GM21390 (cell line): ENCODE measurements at regions not wholly inside any gene's neighbourhood (a gene's known extent, or its start where the extent isn't known, plus 50 kb on each side); places are given as distances from the start of the nearest gene placed in this dataset.

ENCODE experiments used
- ATAC-seq: cut with Tn5 transposase; IDR thresholded peaks from one replicate; pipeline ENCODE4 v1.9.1; 2021; ENCODE audit not compliant: unreplicated experiment

DNA sequence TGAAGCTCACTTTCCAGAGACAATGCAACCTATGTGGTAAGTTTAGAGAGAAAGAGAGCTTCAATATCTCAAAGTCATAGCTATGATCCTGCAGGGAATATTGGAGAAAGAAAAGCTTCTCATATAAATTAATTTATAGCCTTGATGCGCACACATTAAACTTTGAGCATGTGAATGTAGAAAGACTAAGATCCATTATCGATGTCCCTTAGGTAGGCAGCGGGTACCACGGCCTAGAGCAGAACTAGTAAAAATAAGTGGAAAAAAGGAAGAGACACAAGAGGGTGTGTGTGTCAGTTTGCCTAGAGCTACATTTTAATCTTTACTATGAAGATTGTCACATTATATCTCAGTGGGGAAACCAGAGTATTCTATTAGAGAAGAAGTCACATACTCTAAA is 685.6 kb downstream of the AMY1C start:
- ATAC-seq: no peak

DNA sequence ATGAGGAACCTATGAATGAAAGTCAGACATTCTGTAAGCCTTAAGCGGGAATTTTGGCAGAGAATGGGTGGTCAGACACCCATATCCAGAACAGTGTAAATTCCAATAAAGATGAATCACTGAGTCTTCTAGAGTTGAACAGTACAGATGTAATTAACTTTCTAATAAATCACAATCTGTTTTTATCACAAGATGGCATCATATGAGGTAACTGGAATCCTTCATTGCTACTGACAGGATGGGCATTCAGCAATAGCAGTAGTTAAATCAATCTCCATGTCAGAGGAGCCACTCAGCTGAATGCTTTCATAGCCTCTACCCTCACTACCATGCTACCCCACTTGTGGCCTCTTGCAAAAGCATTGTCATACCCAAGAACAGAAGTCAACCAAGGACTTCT is 690.3 kb downstream of the AMY1C start:
- ATAC-seq: no peak

DNA sequence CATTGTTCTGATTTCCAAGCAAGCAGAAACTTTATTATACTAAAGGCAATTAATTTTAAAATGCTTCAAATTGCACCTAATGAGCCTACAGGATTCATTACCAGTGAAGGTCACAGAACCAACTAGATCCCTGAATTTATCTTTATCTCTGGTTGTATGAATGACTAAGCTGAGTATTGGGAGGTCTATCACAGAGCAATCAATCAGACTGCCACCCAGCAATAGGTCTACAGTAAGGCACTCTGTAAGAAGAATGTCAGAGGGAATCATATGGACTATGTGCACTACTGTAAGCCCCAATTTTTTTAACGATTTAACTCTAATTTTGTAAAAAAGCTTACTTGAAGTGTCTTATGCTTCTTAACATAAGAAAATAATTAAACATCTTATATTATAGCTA is 707.0 kb downstream of the AMY1C start:
- ATAC-seq: no peak

DNA sequence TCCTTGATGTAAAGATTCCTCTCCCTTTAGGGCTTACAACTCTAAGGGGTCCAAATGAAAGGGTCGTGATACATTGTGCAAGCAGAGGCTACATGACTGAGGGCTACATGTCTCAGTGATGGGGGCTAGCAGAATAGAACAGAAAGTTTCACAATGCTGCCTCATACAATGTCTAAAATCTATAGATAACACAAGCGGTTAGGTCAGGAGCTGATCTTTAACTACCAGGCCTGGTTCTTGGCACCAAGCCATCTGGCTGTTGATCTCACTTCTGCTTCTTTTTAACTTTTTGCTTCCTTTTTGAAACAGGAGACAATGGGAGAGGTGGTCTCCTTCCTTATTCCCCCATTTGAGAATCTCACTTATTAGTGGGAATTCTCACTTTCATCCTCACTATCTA is 710.2 kb downstream of the AMY1C start:
- no peak for ATAC-seq

DNA sequence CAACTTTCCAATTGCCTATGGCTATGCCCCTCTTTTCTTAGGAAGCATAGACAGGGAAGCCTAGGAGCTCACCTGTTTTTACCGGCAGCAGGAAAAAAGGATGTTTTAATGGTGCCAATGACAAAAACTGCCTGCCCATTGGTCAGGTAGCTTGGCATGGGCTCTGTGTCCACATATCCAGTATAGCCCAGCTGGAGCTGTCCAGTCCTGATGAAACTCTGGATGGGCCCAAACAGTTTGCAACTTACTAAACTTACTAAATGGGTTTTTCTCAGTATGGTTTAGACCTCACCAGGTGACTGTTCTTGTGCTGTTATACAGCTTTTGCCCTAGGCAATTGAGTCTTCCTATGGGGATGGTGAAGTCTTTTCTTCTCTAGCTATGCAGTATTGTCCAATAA is 711.2 kb downstream of the AMY1C start:
- ATAC-seq: no peak

DNA sequence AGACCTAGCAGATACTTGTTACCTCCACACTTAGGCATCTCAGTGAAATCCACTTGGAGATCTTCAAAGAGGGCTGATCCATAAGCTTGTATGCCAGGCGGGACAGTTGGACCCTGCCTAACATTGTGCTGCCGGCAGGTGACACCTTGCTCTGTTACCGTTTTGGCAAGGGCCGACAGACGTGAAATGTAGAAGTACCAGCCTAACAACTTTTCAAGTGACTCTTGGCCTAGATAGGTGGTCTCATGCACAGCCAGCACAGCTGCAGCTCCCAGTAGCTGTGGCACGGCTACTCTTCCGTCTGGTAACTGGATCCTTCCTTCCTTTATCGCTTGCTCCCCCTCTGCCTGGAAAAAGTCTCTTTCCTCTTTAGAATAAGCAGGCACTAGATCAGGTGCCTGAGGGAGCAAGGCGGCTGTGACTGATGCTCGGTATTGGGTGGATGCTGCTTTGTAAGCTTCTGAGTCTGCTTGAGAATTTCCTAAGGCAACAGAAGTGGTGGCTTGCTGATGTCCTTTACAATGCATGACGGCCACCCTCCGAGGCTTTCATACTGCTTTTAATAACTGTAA is 713.5 kb downstream of the AMY1C start:
- ATAC-seq: no peak

DNA sequence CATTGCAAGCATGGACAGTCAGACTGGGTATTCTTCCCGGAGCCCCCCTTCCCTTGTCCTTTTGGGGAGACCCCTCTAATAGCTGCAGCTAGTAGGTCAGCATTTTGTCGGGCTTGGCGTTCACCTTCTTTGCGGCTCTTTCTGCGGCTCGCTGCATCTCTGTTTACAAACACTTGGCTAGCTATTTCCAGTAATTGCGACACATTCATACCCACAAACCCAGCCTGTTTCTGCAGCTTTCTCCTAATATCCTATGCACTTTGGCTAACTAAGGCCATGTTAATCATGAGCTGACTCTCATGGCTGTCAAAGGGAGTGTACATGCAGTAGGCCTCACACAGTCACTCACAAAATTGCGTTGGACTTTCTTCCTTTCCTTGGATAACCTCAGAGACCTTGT is 716.4 kb downstream of the AMY1C start:
- no peak for ATAC-seq

DNA sequence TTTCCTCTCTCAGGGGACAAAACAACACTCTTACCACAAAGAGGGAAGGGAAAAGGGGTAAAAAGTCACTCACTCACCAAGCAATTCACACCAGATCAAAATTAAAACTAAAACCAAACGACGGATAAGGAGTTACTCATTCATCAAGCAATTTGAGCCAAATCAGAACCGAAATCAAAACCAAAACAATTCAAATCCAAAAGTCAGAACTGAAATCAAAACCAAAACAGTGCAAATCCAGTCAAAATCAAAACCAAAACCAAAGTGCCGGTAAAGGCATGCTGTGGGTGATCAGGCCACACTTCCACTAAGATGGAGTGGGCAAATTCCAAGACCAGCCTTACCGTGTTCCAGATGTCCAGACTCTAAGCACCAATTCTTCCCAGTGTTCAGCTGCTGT is 717.9 kb downstream of the AMY1C start:
- ATAC-seq: peak; percentile 69

DNA sequence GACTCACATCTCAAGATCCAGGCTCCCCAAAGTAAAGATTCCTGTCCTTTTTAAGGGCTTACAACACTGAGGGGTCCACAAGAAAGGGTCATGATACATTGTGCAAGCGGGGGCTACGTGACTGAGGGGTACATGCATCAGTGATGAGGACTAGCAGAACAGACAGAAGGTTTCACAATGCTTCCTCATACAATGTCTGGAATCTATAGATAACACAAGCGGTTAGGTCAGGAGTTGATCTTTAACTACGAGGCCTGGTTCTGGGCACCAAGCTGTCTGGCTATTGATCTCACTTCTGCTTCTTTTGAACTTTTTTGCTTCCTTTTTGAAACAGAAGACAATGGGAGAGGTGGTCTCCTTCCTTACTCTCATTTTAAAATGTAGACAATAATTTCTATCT is 718.6 kb downstream of the AMY1C start:
- no peak for ATAC-seq

DNA sequence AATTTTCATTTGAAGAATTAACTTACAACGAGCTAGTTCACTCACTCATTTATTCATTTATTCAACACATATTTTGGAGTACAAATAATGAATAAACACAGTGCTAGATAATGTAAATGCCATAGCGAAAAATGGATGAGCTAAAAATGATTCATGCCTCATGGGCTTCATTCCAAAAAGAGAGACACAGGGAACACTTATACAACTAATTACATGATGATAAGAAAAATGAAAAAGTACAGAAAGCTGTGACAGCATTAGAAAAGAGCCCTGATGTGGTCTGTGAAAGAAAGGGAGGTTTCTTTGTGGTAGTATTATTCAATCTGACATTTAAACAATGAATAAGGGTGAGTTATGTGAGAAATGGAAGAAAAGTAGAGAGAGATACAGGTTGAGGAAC is 726.4 kb downstream of the AMY1C start:
- ATAC-seq: no peak

DNA sequence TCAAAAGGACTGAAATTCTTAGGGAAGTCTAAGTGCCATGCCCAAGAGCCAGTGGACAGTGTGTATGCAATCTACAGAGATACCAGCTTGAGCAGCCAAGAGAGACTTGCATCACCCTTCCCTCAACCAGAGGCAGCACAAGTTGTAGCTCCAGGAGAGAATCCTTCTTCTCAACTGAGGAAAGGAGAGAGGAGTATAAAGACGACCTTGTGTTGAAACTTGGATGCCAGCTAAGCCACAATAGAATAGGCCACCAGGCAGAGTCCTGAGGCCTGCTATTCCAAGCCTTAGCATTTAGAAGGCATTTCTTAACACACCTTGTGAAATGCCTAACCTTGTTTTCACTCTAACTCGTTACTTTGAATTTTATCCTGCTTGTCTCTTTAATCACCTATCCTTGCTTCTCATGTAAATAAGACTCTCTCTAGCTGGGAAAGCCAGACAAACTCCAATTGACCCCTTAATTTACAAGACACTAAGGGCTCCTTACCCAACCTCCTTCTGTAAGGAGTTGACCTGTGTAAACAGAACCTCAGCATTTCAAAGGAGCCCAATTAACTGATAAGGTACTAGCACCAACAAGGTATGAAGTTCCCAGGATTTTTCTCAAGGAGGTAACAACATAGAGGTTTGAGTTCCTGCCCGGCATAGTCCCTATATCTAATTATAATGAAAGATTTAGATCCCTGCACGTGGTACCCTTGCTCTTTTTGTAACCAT is 738.8 kb downstream of the AMY1C start:
- no peak for ATAC-seq

DNA sequence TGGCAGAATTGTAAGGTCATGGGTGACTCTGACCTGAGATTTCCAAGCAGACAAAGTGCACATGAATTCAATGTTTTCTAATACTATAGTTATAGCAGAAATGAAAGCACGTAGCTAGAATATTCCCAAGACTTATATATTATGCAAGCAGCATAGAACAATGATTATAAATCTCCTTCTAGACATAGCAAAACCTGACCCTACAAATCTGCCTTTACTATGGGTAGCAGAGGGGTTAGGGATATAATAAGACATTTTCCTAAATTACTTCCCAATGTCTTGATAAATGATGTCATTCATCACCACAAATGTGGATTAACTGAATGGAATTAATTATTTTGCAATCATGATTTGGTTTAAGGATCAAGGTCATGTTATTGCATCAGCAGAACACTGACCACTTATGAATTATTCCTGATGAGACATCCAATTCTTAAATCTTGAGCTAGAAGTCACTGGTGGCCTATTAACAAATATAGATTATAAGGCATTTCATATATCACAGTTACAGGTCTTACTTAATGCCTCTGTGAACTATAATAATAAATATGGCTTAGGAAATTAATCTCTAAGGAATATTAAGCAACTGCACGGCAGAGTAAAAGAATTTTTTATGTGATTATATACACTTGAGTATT is 776.6 kb downstream of the AMY1C start:
- ATAC-seq: no peak

DNA sequence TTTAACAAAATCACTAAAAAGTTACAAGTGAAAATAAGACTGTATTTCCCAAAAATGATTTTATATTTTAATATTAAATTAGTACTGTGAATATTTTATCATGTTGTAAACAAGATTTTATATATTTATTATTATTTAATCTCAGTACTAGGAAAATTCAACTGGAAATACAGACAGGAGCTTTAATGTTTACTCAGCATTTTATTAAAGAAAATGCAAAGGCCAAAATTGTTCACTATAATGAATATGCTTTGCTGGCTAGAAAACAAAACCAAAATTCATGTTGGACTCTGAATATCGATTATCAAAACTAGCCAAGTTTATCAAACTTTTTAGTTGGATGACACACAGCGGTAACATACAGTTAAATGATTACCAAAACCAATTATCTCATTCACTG is 782.3 kb downstream of the AMY1C start:
- ATAC-seq: no peak

DNA sequence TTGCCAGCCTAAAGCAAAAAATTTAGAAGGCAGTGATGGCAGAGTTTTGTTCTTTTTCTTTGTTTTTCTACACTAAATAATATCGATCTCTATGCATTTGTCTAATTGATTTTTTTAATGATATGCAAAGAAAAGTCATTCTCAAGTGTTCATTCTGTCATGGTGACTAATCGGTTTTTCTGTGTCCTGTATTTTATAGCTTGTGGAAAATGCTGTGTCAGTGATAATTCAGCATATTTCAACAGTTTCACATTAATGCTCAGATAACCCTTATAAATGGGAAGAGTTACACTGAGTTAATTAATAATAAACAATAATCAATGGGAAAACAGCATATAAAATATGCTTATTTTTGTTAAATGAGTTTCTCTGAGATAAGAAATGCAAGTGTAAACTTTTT is 824.9 kb downstream of the AMY1C start:
- ATAC-seq: no peak

DNA sequence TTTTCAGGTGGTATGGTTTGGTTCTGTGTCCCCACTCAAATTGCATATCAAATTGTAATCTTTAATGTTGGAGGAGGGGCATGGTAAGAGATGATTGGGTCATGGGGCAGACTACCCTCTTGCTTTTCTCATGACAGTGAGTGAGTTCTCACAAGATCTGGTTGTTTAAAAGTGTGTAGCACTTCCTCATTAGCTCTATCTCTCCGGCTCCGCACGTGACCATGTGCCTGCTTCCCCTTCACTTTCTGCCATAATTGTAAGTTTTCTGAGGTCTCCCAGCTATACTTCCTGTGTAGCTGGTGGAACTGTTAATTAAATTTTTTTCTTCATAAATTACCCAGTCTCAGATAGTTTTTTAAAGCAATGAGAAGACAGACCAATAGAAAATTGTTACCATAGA is 843.2 kb downstream of the AMY1C start:
- peak; percentile 58 for ATAC-seq

DNA sequence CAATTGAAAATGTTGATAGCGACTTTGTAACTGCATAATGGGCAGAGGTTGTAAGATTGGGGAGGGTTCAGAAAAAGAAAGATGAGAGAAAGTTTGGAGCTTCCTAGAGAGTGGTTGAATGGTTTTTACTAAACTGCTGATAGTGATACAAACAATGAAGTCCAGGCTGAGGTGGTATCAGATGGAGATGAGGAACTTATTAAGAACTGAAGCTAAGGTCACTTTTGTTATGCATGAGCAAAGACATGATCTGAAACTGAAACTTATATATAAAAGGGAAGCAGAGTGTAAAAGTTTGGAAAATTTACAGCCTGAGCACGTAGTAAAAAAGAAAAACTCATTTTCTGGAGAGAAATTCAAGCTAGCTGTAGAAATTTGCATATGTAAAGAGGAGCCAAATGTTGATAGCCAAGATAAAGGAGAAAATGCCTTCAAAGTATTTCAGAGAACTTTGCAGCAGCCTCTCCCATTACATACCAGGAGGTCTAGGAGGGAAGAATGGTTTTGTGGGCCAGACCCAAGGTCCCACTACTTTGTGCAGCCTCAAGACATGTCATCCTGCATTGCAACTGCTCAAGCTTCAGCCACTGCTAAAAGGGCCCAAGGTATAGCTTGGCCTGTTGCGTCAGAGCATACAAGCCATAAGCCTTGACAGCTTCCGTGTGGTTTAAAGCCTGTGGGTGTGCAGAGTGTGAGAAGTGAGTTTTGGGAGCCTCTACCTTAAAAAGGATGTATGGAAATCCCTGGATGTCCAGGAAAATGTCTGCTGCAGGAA is 843.9 kb downstream of the AMY1C start:
- ATAC-seq: no peak

DNA sequence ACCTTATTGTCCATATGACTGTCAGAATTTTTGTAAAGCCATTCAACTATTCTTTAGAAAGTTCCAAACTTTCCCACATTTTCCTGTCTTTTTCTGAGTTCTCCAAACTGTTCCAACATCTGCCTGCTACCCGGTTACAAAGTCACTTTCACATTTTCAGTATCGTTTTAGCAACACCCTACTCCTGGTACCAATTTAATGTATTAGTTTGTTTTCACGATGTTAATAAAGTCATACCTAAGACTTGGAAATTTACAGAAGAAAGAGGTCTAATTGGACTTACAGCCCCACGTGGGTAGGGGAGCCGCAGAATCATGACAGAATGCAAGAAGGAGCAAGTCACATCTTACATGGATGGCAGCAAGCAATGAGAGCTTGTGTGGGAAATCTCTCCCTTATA is 867.8 kb downstream of the AMY1C start:
- no peak for ATAC-seq

DNA sequence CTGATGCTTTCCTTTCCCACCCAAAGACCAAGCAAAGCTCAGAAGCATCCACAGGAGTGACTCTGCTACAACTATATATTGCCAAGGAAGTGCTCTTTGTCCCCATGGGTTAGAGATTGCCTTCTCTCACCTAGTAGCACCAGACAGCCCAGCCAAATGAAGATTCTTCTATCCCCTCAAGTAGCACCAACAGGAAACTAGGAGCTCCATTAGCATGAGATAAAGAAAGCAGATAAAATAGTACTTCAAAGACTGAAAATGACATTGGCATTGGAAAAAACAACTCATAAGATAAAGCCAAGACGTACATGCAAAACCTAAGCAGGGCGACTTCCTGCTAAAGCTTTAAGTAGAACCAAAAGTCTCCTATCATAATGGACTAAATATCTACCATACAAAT is 871.5 kb downstream of the AMY1C start:
- ATAC-seq: no peak

DNA sequence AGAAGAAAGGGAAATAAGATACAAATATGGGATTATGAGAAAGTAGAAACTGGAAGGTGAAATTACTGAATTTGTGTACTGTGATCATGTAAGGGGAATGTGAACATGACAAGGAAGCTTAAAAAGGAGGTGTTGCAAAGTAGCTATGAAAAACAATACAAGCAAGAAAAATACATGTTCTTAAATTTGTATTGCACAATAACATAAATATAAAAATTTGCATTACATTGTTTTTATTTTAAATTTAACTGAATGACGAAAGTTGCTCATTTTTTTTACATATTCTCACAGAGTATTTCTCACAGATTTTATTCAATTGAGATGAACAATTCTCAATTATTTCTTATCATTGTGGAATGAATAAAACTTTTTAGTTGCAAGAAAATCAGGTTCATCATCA is 874.8 kb downstream of the AMY1C start:
- no peak for ATAC-seq

DNA sequence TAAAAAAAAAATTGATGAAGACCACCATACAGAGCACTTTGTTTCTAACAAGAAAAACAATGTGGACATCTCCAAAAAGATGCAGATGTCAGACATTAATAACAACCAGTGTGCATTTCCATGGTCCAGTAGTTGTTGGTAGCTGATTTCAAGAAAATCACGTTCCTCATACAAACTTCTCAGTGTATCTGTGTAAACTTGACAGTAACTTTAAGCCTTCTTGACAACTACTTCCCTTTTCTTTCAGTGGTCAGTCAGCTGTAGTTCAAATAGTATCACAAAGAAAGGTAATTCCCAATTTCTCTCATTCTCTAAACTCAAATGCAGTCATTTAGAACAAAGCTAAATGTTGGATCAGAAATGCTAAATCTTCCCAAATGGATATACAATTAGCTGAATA is 879.9 kb downstream of the AMY1C start:
- no peak for ATAC-seq

DNA sequence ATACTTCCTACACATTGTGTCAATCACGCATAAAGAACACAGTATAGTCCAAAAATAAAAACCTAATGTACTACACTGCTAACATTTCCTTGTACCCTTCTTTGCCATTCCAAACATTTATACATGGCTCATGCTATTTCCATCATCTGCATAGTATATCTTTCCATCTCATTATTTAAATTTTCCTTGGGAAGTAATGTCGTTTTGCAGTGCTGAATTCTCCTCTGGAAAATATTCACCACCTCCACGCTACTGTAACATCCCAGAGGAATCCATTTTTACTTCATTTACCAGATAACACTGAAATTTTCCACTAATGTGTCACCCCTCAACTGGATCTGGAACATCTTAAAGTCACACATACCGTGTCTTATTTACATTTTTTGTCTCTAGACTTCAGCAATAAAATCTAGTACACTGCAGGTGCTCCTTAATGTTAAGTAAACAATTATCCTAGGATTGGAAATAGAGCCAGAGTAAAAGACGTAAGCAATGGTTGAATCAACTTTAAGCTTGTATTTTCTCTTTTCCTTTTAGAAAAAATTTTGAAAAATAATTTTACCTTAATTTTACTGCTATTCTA is 881.0 kb downstream of the AMY1C start:
- ATAC-seq: no peak

DNA sequence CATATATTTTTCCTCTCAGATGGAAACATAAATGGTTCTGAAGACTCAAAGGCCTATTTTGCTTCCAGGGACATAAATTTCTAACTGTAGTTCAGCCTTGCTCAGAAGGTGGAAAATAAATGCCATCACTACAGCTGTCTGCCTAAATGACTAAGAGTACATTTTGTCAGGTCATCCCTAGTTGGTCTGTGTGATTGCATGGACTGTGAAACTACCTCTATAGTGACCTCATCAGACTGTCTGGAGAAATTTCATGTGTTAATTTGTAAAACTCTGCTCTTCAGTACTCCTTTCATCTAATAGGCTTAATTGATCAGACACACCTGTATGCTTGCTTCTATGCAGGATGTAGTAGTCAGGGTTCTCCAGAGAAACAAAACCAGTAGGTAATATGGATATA is 886.9 kb downstream of the AMY1C start:
- ATAC-seq: peak; percentile 61
